Keratinocyte (primary cell): ENCODE measurements at regions not wholly inside any gene's neighbourhood (a gene's known extent, or its start where the extent isn't known, plus 50 kb on each side); places are given as distances from the start of the nearest gene placed in this dataset.

Experiments
- DNase-seq: peaks from one replicate; pipeline ENCODE4 v3.0.0-alpha.2; 2011; ENCODE audit warnings: low read depth, missing footprints, low spot score
- FAIRE-seq: peaks from 2 replicates; lab custom pipeline; 2011; peaks lifted over from hg19 to GRCh38; lab: Jason Lieb, UNC
- H2AFZ ChIP-seq: 2 replicates; pipeline ENCODE4 v1.6.0; 2012; ENCODE audit warnings: low read length, control low read depth, inconsistent platforms; ENCODE audit not compliant: control insufficient read depth
- H3K27ac ChIP-seq: 2 replicates; pipeline ENCODE4 v1.5.1; 2011; ENCODE audit warnings: low read length; ENCODE audit not compliant: control insufficient read depth, insufficient read depth
- H3K27me3 ChIP-seq: 3 replicates; pipeline ENCODE4 v1.6.0; 2011; ENCODE audit warnings: low read length; ENCODE audit not compliant: control insufficient read depth, insufficient read depth; ENCODE audit errors: extremely low read depth
- H3K36me3 ChIP-seq, 2 experiments: 2 replicates in 1 of 2; 3 replicates in 1 of 2; pipeline ENCODE4 v1.5.1; 2011; ENCODE audit warnings: low read length in 2 of 2, mild to moderate bottlenecking in 1 of 2; ENCODE audit not compliant: control insufficient read depth in 2 of 2, insufficient read depth in 2 of 2; ENCODE audit errors: extremely low read depth in 1 of 2
- H3K4me1 ChIP-seq: 3 replicates; pipeline ENCODE4 v1.5.1; 2011; ENCODE audit warnings: low read length; ENCODE audit not compliant: control insufficient read depth, insufficient read depth; ENCODE audit errors: extremely low read depth
- H3K4me2 ChIP-seq: 3 replicates; pipeline ENCODE4 v1.6.0; 2011; ENCODE audit warnings: low read depth, low read length; ENCODE audit not compliant: control insufficient read depth, insufficient read depth; ENCODE audit errors: extremely low read depth
- H3K4me3 ChIP-seq, 3 experiments: fragments of 200-600 bp in 1 of 3; sonication (generic) in 1 of 3; 2 replicates in 2 of 3; 3 replicates in 1 of 3; pipeline ENCODE4 v1.5.1; 2011 to 2016; ENCODE audit warnings: low read length in 3 of 3, mild to moderate bottlenecking in 3 of 3, control low read depth in 2 of 3, inconsistent platforms in 1 of 3, low read depth in 1 of 3, mixed read lengths in 1 of 3, mixed run types in 1 of 3, moderate library complexity in 1 of 3; ENCODE audit not compliant: control insufficient read depth in 2 of 3, insufficient read depth in 2 of 3; ENCODE audit errors: extremely low read depth in 1 of 3
- H3K79me2 ChIP-seq: 2 replicates; pipeline ENCODE4 v1.6.0; 2012; ENCODE audit warnings: low read length; ENCODE audit not compliant: control insufficient read depth, insufficient read depth
- H3K9ac ChIP-seq: 3 replicates; pipeline ENCODE4 v1.6.0; 2011; ENCODE audit warnings: low read length; ENCODE audit not compliant: control insufficient read depth, insufficient read depth; ENCODE audit errors: extremely low read depth
- H3K9me1 ChIP-seq: 3 replicates; pipeline ENCODE4 v1.6.0; 2011; ENCODE audit warnings: low read length; ENCODE audit not compliant: control insufficient read depth, insufficient read depth; ENCODE audit errors: extremely low read depth
- H3K9me3 ChIP-seq: 2 replicates; pipeline ENCODE4 v1.5.1; 2012; ENCODE audit warnings: low read depth, low read length; ENCODE audit not compliant: control insufficient read depth
- H4K20me1 ChIP-seq: 3 replicates; pipeline ENCODE4 v1.6.0; 2011; ENCODE audit warnings: low read length; ENCODE audit not compliant: control insufficient read depth, insufficient read depth; ENCODE audit errors: extremely low read depth
- CTCF ChIP-seq, 3 experiments: IDR thresholded peaks in 1 of 3; conservative IDR thresholded peaks in 1 of 3; optimal IDR thresholded peaks in 1 of 3; 2 replicates in 2 of 3; 3 replicates in 1 of 3; pipeline versions ENCODE3 to v1.5.1; 2011; ENCODE audit warnings: low read length in 3 of 3, mild to moderate bottlenecking in 3 of 3, moderate library complexity in 2 of 3, control low read depth in 1 of 3, inconsistent platforms in 1 of 3; ENCODE audit not compliant: insufficient read depth in 2 of 3; ENCODE audit errors: extremely low read depth in 1 of 3
- EZH2 ChIP-seq: IDR thresholded peaks from one replicate; pipeline ENCODE4 v1.6.1; 2012; ENCODE audit warnings: inconsistent platforms, mild to moderate bottlenecking, low read length, moderate library complexity
- dilution Hi-C: fragments of 300-500 bp; cut with MboI; formaldehyde crosslinking; loops from one replicate; pipeline ENCODE4 v1.7.0; 2020; ENCODE audit warnings: low sequenced_read_pairs; ENCODE audit not compliant: extremely low pct_ligation_motif_present

DNA sequence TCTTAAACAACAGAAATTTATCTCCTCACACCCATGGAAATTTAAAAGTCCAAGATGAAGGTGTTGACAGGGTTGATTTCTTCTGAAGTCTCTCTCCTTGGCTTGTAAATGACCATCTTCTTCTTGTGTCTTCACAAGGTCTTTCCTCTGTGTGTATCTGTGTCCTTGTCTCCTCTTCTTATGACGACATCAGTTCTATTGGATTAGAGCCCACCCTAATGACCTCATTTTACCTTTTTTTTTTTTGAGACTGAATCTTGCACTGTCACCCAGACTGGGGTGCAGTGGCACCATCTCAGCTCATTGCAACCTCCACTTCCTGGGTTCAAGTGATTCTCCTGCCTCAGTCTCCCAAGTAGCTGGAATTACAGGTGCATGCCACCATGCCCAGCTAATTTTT, 429.0 kb upstream of the CDH5 start:
- dilution Hi-C loops: no loop called here
- Histone ChIP-seq H3K4me1 (no peaks in the 10 kb centered on the region), H3K9me3 (no peaks in the 10 kb centered on the region)

GRCh38 chr16:65936096-65936495, 430.4 kb upstream of the CDH5 start:
- Histone ChIP-seq H3K79me2 (no peaks in the 10 kb centered on the region), H3K4me3 (no peak overlapping the region), H4K20me1 (no peaks in the 10 kb centered on the region), H3K27ac (no peak overlapping the region), H3K9me3 (no peaks in the 10 kb centered on the region), H3K9ac (no peak overlapping the region), H3K9me1 (no peaks in the 10 kb centered on the region), H3K27me3 (no peaks in the 10 kb centered on the region), H2AFZ (no peak overlapping the region), H3K36me3 (no peaks in the 10 kb centered on the region), H3K4me1 (no peaks in the 10 kb centered on the region), H3K4me2 (no peak overlapping the region)
- TF ChIP-seq EZH2 (no peak), CTCF (optimal IDR thresholded peaks at IDR 0.05 in 1 of 3, IDR thresholded peaks at IDR 0.05 in 1 of 3, conservative IDR thresholded peaks at IDR 0.05 in 1 of 3; ENCODE audit: extremely low read depth in 1 of 3, insufficient read depth in 2 of 3, low read length in 3 of 3) (no peak)
- DNase-seq: no peak
- FAIRE-seq: no peak
- dilution Hi-C loops: no loop called here

More for the DNA sequence above, 429.0 kb upstream of the CDH5 start:
- no peak overlapping the region for H3K27ac ChIP-seq
- no peaks in the 10 kb centered on the region for H3K9me1 ChIP-seq
- H3K27me3 ChIP-seq: no peaks in the 10 kb centered on the region
- no peaks in the 10 kb centered on the region for H3K79me2 ChIP-seq
- no peak overlapping the region for H3K4me2 ChIP-seq
- TF ChIP-seq EZH2 (no peak), CTCF (optimal IDR thresholded peaks at IDR 0.05 in 1 of 3, IDR thresholded peaks at IDR 0.05 in 1 of 3, conservative IDR thresholded peaks at IDR 0.05 in 1 of 3; ENCODE audit: extremely low read depth in 1 of 3, insufficient read depth in 2 of 3, low read length in 3 of 3) (no peak)
- H3K9ac ChIP-seq: no peak overlapping the region
- no peak for FAIRE-seq
- H4K20me1 ChIP-seq: no peaks in the 10 kb centered on the region
- H2AFZ ChIP-seq: no peak overlapping the region
- H3K4me3 ChIP-seq: no peak overlapping the region
- H3K36me3 ChIP-seq: no peaks in the 10 kb centered on the region
- DNase-seq: no peak
